Spleen (tissue), 11 donors: ENCODE measurements at regions not wholly inside any gene's neighbourhood (a gene's known extent, or its start where the extent isn't known, plus 50 kb on each side); places are given as distances from the start of the nearest gene placed in this dataset.

Source experiments
- DNase-seq: peaks from one replicate; pipeline ENCODE4 v3.0.0-alpha.2; 2020
- H3K27ac ChIP-seq, 8 donors: fragments of 200-600 bp; sonication (generic) in 7 of 8; 1 replicate in 4 of 8; 2 replicates in 4 of 8; pipeline versions ENCODE4 v1.5.0 to v1.8.0; 2016 to 2021; ENCODE audit warnings: inconsistent platforms in 4 of 8, mild to moderate bottlenecking in 4 of 8, moderate library complexity in 1 of 8
- H3K27me3 ChIP-seq, 7 donors: fragments of 200-600 bp; sonication (generic) in 6 of 7; replicated peaks in 1 of 7; 1 replicate in 4 of 7; 2 replicates in 3 of 7; pipeline versions ENCODE4 v1.5.0 to v1.8.0; 2016 to 2021; ENCODE audit warnings: inconsistent platforms in 3 of 7, mild to moderate bottlenecking in 1 of 7
- H3K36me3 ChIP-seq, 6 donors: fragments of 200-600 bp; sonication (generic) in 5 of 6; 1 replicate in 4 of 6; 2 replicates in 2 of 6; pipeline versions ENCODE4 v1.5.0 to v1.8.0; 2016 to 2021; ENCODE audit warnings: inconsistent platforms in 2 of 6
- H3K4me1 ChIP-seq, 6 donors: fragments of 200-600 bp; sonication (generic) in 5 of 6; 1 replicate in 3 of 6; 2 replicates in 3 of 6; pipeline versions ENCODE4 v1.5.0 to v1.8.0; 2016 to 2021; ENCODE audit warnings: inconsistent platforms in 3 of 6
- H3K4me3 ChIP-seq, 8 donors: fragments of 200-600 bp; sonication (generic) in 7 of 8; 1 replicate in 4 of 8; 2 replicates in 4 of 8; pipeline versions ENCODE4 v1.5.0 to v1.8.0; 2016 to 2021; ENCODE audit warnings: inconsistent platforms in 4 of 8, mild to moderate bottlenecking in 4 of 8, moderate library complexity in 2 of 8
- H3K9me3 ChIP-seq, 8 donors: fragments of 200-600 bp; sonication (generic) in 7 of 8; 1 replicate in 4 of 8; 2 replicates in 4 of 8; pipeline versions ENCODE4 v1.5.0 to v1.8.0; 2016 to 2021; ENCODE audit warnings: inconsistent platforms in 4 of 8
- POLR2A ChIP-seq, 3 donors: fragments of 450-650 bp; IDR thresholded peaks; one replicate each; pipeline ENCODE4 v1.5.1; 2017; ENCODE audit warnings: antibody characterized with exemption in 3 of 3, mild to moderate bottlenecking in 1 of 3
- POLR2AphosphoS5 ChIP-seq, 3 donors: sonication (generic); formaldehyde crosslinking; IDR thresholded peaks; one replicate each; pipeline ENCODE4 v1.5.1; 2017; ENCODE audit warnings: antibody characterized with exemption in 3 of 3
- WGBS, 5 donors: extraction: QIAGEN DNeasy Blood & Tissue Kit in 3 of 5; methylation state at CpG; one replicate each; pipeline versions ENCODE4 v1.1.5 to v1.1.7; 2013 to 2018; 5-methylcytosine and 5-hydroxymethylcytosine counted together
- intact Hi-C: fragments of 100-400 bp; cut with DNase I; formaldehyde crosslinking; loops from one replicate; pipeline ENCODE4 v1.15.0; 2023; ENCODE audit warnings: low total_unique reads
- TF ChIP-seq, protein P1 (sequence below), 11 experiments: fragments of 200-600 bp in 7 of 11; fragments of 450-650 bp in 4 of 11; sonication (generic) in 4 of 11; IDR thresholded peaks in 8 of 11; conservative IDR thresholded peaks in 3 of 11; 1 replicate in 7 of 11; 2 replicates in 4 of 11; pipeline versions ENCODE4 v1.4.0 to v1.8.0; 2016 to 2021; ENCODE audit warnings: antibody characterized with exemption in 11 of 11, inconsistent platforms in 4 of 11, mild to moderate bottlenecking in 1 of 11
- donor health status: healthy with polysubstance abuse.
- donor health status: DM: no; HTN: no; CAD: no; lungs with moderate emphysema.
- donor health status: DM: no; HTN: no; CAD: no.
- donor health status: Bipolar disorder and iron deficiency.
- donor health status: healthy.
- donor health status: DM: no; HTN: no; CAD: no.
- donor health status: DM: yes; HTN: yes; CAD: no.

DNA sequence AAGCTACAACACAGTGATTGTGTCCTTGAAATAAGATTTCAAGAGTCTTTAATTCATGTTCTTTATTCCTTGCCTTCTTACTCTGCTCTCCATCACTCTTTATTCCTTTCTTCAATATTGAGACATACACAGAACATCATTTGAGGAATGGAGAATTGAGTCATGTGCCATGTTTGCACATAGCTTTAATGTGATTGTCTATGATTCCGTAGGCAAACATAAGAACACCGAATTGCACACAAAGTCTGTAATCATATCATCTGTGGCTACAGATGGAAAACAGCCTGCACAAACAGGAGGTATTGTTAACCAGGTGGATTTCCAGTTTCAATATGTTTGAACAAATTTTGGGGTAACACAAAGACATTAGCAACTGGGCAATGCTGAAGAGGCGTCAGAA is 571.6 kb upstream of the GJE1 start:
- Histone ChIP-seq H3K4me1 (peaks cover 4 to 25% (median 14%) of the 10 kb centered on the region in 6 donors), H3K27ac (no peak overlapping the region), H3K27me3 (no peaks in the 10 kb centered on the region), H3K36me3 (no peaks in the 10 kb centered on the region), H3K9me3 (no peaks in the 10 kb centered on the region), H3K4me3 (no peak overlapping the region)
- 77 to 99% (median 82%) methylated on average over 3 of the region's 3 CpGs for WGBS, 5 donors
- intact Hi-C loops = no loop called here
- no peak for DNase-seq
- TF ChIP-seq POLR2A (IDR thresholded peaks at IDR 0.05) (no peak), POLR2AphosphoS5 (IDR thresholded peaks at IDR 0.05) (no peak)
- TF ChIP-seq, protein P1, sequence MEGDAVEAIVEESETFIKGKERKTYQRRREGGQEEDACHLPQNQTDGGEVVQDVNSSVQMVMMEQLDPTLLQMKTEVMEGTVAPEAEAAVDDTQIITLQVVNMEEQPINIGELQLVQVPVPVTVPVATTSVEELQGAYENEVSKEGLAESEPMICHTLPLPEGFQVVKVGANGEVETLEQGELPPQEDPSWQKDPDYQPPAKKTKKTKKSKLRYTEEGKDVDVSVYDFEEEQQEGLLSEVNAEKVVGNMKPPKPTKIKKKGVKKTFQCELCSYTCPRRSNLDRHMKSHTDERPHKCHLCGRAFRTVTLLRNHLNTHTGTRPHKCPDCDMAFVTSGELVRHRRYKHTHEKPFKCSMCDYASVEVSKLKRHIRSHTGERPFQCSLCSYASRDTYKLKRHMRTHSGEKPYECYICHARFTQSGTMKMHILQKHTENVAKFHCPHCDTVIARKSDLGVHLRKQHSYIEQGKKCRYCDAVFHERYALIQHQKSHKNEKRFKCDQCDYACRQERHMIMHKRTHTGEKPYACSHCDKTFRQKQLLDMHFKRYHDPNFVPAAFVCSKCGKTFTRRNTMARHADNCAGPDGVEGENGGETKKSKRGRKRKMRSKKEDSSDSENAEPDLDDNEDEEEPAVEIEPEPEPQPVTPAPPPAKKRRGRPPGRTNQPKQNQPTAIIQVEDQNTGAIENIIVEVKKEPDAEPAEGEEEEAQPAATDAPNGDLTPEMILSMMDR (IDR thresholded peaks at IDR 0.05 in 8 of 11, conservative IDR thresholded peaks at IDR 0.05 in 3 of 11) = no peak

DNA sequence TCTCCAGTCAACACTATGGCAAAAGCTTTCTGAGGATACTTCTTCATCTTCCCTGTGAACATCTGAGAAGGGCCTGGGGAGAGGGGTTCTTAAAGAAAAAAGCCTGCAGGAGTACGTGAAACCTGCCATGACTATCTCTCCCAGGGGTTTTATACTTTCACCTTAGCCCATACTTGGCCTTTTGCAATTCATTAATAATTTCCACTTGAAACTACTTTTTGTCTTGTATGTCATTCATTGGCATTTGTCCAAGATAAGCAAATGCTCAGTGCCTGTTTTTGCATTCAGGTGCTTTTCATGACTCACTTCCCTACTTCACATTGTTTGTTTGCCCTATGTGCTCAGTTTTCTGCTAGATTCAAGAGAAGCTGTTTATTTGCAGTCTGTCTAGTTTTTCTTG is 580.3 kb upstream of the GJE1 start:
- intact Hi-C loops = no loop called here
- DNase-seq = no peak
- no peak for TF ChIP-seq POLR2A (IDR thresholded peaks at IDR 0.05)
- no peak for TF ChIP-seq POLR2AphosphoS5 (IDR thresholded peaks at IDR 0.05)
- TF ChIP-seq, protein P1 (IDR thresholded peaks at IDR 0.05 in 8 of 11, conservative IDR thresholded peaks at IDR 0.05 in 3 of 11) = no peak
- no peaks in the 10 kb centered on the region for H3K36me3 ChIP-seq
- no peaks in the 10 kb centered on the region for H3K27me3 ChIP-seq
- no peak overlapping the region for H3K4me3 ChIP-seq
- H3K9me3 ChIP-seq = peaks cover 0 to 16% (median 11%) of the 10 kb centered on the region in 8 donors
- H3K27ac ChIP-seq = no peak overlapping the region
- 73 to 87% (median 81%) methylated on average over 1 of the region's 1 CpG for WGBS, 5 donors
- H3K4me1 ChIP-seq = no peaks in the 10 kb centered on the region

DNA sequence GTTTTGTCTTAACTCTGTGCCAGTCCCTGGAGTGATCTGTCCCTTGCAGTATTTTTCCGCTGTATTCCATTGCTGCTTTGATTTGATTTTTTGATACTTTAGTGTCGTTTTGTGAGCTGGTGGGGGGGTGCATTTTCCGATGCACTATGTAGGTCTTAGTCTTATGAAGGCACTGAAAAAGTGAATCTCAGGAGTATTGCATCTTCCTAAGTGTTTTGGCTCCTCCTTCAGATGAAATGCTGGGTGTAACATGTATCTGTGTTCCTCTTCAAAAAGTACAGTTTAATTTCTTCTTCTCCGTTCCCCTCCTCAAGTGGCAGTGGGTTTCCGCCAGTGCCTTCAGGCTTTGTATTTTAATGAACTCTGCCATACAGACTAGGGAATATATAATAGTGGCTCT is 580.7 kb upstream of the GJE1 start:
- TF ChIP-seq, protein P1 (IDR thresholded peaks at IDR 0.05 in 8 of 11, conservative IDR thresholded peaks at IDR 0.05 in 3 of 11) = no peak
- TF ChIP-seq POLR2AphosphoS5 (IDR thresholded peaks at IDR 0.05) = no peak
- no peak for TF ChIP-seq POLR2A (IDR thresholded peaks at IDR 0.05)
- intact Hi-C loops = no loop called here
- no peaks in the 10 kb centered on the region for H3K4me1 ChIP-seq
- H3K27me3 ChIP-seq = no peaks in the 10 kb centered on the region
- no peaks in the 10 kb centered on the region for H3K36me3 ChIP-seq
- H3K9me3 ChIP-seq = peaks cover 0 to 16% (median 11%) of the 10 kb centered on the region in 8 donors
- no peak for DNase-seq
- no peak overlapping the region for H3K27ac ChIP-seq
- H3K4me3 ChIP-seq = no peak overlapping the region
- 92 to 96% (median 93%) methylated on average over 5 of the region's 5 CpGs for WGBS, 5 donors

DNA sequence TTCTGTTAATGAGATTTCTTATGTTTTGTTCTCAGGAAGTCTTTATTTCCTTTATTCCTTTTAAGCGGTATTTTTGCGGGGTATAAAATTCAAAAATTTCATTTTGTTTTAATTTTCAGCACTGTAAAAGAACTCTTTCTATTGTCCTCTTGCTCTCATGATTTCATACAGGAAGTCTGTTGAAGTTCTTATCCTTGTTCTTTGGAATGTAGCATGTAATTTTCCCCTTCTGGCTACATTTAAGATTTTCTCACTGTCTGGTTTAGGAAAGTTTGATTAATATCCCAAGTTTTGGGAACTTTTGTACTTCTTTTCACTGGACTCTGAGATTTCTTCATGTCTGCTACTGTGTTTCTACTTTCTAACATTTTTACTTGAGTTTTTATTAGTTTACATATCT is 581.4 kb upstream of the GJE1 start:
- intact Hi-C loops = no loop called here
- no peak for DNase-seq
- TF ChIP-seq, protein P1 (IDR thresholded peaks at IDR 0.05 in 8 of 11, conservative IDR thresholded peaks at IDR 0.05 in 3 of 11) = no peak
- TF ChIP-seq POLR2AphosphoS5 (IDR thresholded peaks at IDR 0.05) (no peak), POLR2A (IDR thresholded peaks at IDR 0.05) (no peak)
- H3K9me3 ChIP-seq = peaks cover 0 to 16% (median 11%) of the 10 kb centered on the region in 8 donors
- H3K4me3 ChIP-seq = no peak overlapping the region
- H3K27ac ChIP-seq = no peak overlapping the region
- no peaks in the 10 kb centered on the region for H3K27me3 ChIP-seq
- H3K36me3 ChIP-seq = no peaks in the 10 kb centered on the region
- WGBS, 5 donors = 65 to 99% (median 95%) methylated on average over 2 of the region's 2 CpGs
- no peaks in the 10 kb centered on the region for H3K4me1 ChIP-seq
